GM12891 (cell line): ENCODE measurements at regions not wholly inside any gene's neighbourhood (a gene's known extent, or its start where the extent isn't known, plus 50 kb on each side); places are given as distances from the start of the nearest gene placed in this dataset.
"Not testable (repeated sequence)": the region's sequence is repeated elsewhere in the genome, so short reads cannot be mapped to it uniquely, and the experiment has no call there.

Experiments
- POLR2A ChIP-seq: IDR thresholded peaks from 2 replicates; pipeline ENCODE4 v1.6.1; 2011; ENCODE audit warnings: low read depth, low read length, control low read depth
- POLR2AphosphoS5 ChIP-seq: IDR thresholded peaks from 2 replicates; pipeline ENCODE4 v1.6.1; 2011; ENCODE audit warnings: low read depth, low read length, control low read depth
- SPI1 ChIP-seq: IDR thresholded peaks from 2 replicates; pipeline ENCODE4 v1.6.1; 2011; ENCODE audit warnings: low read depth, low read length, control low read depth
- TAF1 ChIP-seq: IDR thresholded peaks from 2 replicates; pipeline ENCODE4 v1.6.1; 2011; ENCODE audit warnings: low read depth, low read length, control low read depth

DNA sequence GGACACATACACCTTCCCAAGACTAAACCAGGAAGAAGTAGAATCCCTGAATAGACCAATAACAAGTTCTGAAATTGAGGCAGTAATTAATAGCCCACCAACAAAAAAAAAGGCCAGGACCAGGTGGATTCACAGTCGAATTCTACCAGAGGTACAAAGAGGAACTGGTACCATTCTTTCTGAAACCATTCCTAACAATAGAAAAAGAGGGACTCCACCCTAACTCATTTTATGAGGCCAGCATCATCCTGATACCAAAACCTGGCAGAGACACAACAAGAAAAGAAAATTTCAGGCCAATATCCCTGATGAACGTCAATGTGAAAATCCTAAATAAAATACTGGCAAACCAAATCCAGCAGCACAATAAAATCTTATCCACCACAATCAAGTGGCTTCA, 69.9 kb downstream of the MYL3 start:
- not testable (repeated sequence) for TF ChIP-seq TAF1, POLR2AphosphoS5, POLR2A
- peak; percentile 79 for TF ChIP-seq SPI1
